ENCODE measurements at regions not wholly inside any gene's neighbourhood (a gene's known extent, or its start where the extent isn't known, plus 50 kb on each side); places are given as distances from the start of the nearest gene placed in this dataset.

- TF ChIP-seq CTCF (IDR thresholded peaks at IDR 0.05) (no peak), POLR2A (IDR thresholded peaks at IDR 0.05) (no peak), POLR2AphosphoS5 (IDR thresholded peaks at IDR 0.05) (no peak)
Measured at GRCh38 chr3:115293321-115293720, 146.2 kb upstream of the ZBTB20 start.

Measured in stomach (tissue), 4 donors.